ENCODE measurements at regions not wholly inside any gene's neighbourhood (a gene's known extent, or its start where the extent isn't known, plus 50 kb on each side); places are given as distances from the start of the nearest gene placed in this dataset.

- DNase-seq, result no peak
Observed at GRCh38 chr10:2296179-2296891, 559.0 kb upstream of the ADARB2 start.

- no peak for DNase-seq
Observed at GRCh38 chr10:2294739-2295138, 557.4 kb upstream of the ADARB2 start.

- no peak for DNase-seq
Observed at GRCh38 chr10:2284071-2284470, 546.7 kb upstream of the ADARB2 start.

GRCh38 chr10:2282202-2282601 is 544.9 kb upstream of the ADARB2 start:
- DNase-seq, result no peak

- no peak for DNase-seq
Observed at GRCh38 chr10:2280713-2281300, 543.5 kb upstream of the ADARB2 start.

GRCh38 chr10:2279711-2280110 is 542.4 kb upstream of the ADARB2 start:
- no peak for DNase-seq

GRCh38 chr10:2278363-2278762 is 541.0 kb upstream of the ADARB2 start:
- DNase-seq, result no peak

GRCh38 chr10:2263561-2263960 is 526.2 kb upstream of the ADARB2 start:
- DNase-seq, result no peak

GRCh38 chr10:2262878-2263277 is 525.6 kb upstream of the ADARB2 start:
- DNase-seq, result no peak

- no peak for DNase-seq
Observed at GRCh38 chr10:2262333-2262732, 525.0 kb upstream of the ADARB2 start.

GRCh38 chr10:2256241-2256640 is 518.9 kb upstream of the ADARB2 start:
- DNase-seq, result no peak

GRCh38 chr10:2252096-2252495 is 514.8 kb upstream of the ADARB2 start:
- no peak for DNase-seq

- DNase-seq, result no peak
Observed at GRCh38 chr10:2251631-2252030, 514.3 kb upstream of the ADARB2 start.

GRCh38 chr10:2246747-2247146 is 509.4 kb upstream of the ADARB2 start:
- DNase-seq, result no peak

- DNase-seq, result no peak
Observed at GRCh38 chr10:2245580-2245979, 508.3 kb upstream of the ADARB2 start.

- no peak for DNase-seq
Observed at GRCh38 chr10:2244471-2244870, 507.1 kb upstream of the ADARB2 start.

GRCh38 chr10:2236876-2237275 is 499.6 kb upstream of the ADARB2 start:
- DNase-seq, result no peak

GRCh38 chr10:2232479-2232878 is 495.2 kb upstream of the ADARB2 start:
- DNase-seq, result no peak

- DNase-seq, result no peak
Observed at GRCh38 chr10:2230478-2230877, 493.2 kb upstream of the ADARB2 start.

- no peak for DNase-seq
Observed at GRCh38 chr10:2228320-2228901, 491.1 kb upstream of the ADARB2 start.

GRCh38 chr10:2225609-2226008 is 488.3 kb upstream of the ADARB2 start:
- DNase-seq, result no peak

- no peak for DNase-seq
Observed at GRCh38 chr10:2223548-2224320, 486.4 kb upstream of the ADARB2 start.

GRCh38 chr10:2222631-2223030 is 485.3 kb upstream of the ADARB2 start:
- DNase-seq, result no peak

GRCh38 chr10:2214805-2215204 is 477.5 kb upstream of the ADARB2 start:
- no peak for DNase-seq
